Prostate gland (tissue), 2 donors: ENCODE measurements at regions not wholly inside any gene's neighbourhood (a gene's known extent, or its start where the extent isn't known, plus 50 kb on each side); places are given as distances from the start of the nearest gene placed in this dataset.
A peak's percentile ranks its signal among the peaks of the same experiment; 100 is the strongest.

Source experiments
- DNase-seq: peaks from one replicate; pipeline ENCODE4 v3.0.0-alpha.2; 2019; ENCODE audit warnings: low spot score
- H3K27ac ChIP-seq, 2 donors: fragments of 200-600 bp; sonication (generic); 2 replicates each; pipeline ENCODE4 v1.5.1; 2017 to 2019
- H3K27me3 ChIP-seq: fragments of 200-600 bp; sonication (generic); replicated peaks from 2 replicates; pipeline ENCODE4 v1.5.1; 2019; ENCODE audit not compliant: insufficient read depth
- H3K36me3 ChIP-seq, 2 donors: fragments of 200-600 bp; sonication (generic); 1 replicate in 1 of 2; 2 replicates in 1 of 2; pipeline versions ENCODE4 v1.5.1 to v1.8.1; 2017 to 2019
- H3K4me1 ChIP-seq: fragments of 200-600 bp; sonication (generic); replicated peaks from 2 replicates; pipeline ENCODE4 v1.5.1; 2019
- H3K4me3 ChIP-seq, 2 donors: fragments of 200-600 bp; sonication (generic); 2 replicates each; pipeline ENCODE4 v1.5.1; 2017 to 2019
- H3K9me3 ChIP-seq: fragments of 200-600 bp; sonication (generic); 2 replicates; pipeline ENCODE4 v1.5.1; 2017
- POLR2A ChIP-seq: fragments of 450-650 bp; IDR thresholded peaks from one replicate; pipeline ENCODE4 v1.6.1; 2016; ENCODE audit warnings: antibody characterized with exemption, mild to moderate bottlenecking
- POLR2AphosphoS5 ChIP-seq: sonication (generic); formaldehyde crosslinking; IDR thresholded peaks from one replicate; pipeline ENCODE4 v1.6.1; 2017; ENCODE audit warnings: antibody characterized with exemption
- WGBS: methylation state at CpG from one replicate; pipeline ENCODE4 v1.1.5; 2018; 5-methylcytosine and 5-hydroxymethylcytosine counted together
- intact Hi-C: fragments of 100-400 bp; cut with DNase I; formaldehyde crosslinking; loops from one replicate; pipeline ENCODE4 v1.14.2; 2022
- TF ChIP-seq, protein P1 (sequence below), 4 experiments: fragments of 200-600 bp in 2 of 4; fragments of 450-650 bp in 2 of 4; sonication (generic) in 2 of 4; IDR thresholded peaks; 1 replicate in 3 of 4; 2 replicates in 1 of 4; pipeline ENCODE4 v1.5.1; 2016 to 2019; ENCODE audit warnings: antibody characterized with exemption in 4 of 4, mild to moderate bottlenecking in 2 of 4, moderate library complexity in 2 of 4

DNA sequence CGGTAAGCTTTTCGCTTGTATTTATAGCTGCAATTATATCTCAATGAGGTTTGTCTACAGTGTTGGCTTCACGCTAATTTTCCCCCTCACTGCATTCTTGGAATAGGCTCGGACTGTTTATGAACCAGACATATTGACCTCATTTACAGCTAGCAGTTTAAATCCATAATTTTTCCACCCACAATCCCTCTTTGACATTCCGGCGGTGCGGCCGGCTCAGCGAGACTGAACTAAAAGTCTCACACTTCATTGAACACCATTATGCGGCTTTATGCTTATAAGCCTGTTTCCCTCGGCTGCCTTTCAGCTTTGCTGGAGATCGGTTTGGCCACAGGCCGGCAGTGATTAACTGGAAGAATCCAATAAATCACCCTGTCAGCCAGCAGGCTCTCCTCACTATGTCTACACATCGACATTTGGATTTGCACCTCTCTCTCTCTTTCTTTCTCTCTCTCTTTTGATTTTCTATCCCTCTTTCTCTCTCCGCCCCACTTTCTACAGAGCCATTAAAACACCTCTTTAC lies 315.0 kb upstream of the TLE4 start:
- DNase-seq: no peak
- peak overlapping the region in 1 of 2 donors; percentile 8 for H3K4me3 ChIP-seq
- no peaks in the 10 kb centered on the region for H3K9me3 ChIP-seq
- H3K4me1 ChIP-seq: peaks cover 4% of the 10 kb centered on the region
- no peak overlapping the region for H3K27ac ChIP-seq
- H3K36me3 ChIP-seq: no peaks in the 10 kb centered on the region
- H3K27me3 ChIP-seq: peaks cover 10% of the 10 kb centered on the region
- 22% methylated on average over 15 of the region's 15 CpGs for WGBS
- intact Hi-C loops: no loop called here
- TF ChIP-seq POLR2AphosphoS5 (no peak), POLR2A (no peak)
- TF ChIP-seq, protein P1, sequence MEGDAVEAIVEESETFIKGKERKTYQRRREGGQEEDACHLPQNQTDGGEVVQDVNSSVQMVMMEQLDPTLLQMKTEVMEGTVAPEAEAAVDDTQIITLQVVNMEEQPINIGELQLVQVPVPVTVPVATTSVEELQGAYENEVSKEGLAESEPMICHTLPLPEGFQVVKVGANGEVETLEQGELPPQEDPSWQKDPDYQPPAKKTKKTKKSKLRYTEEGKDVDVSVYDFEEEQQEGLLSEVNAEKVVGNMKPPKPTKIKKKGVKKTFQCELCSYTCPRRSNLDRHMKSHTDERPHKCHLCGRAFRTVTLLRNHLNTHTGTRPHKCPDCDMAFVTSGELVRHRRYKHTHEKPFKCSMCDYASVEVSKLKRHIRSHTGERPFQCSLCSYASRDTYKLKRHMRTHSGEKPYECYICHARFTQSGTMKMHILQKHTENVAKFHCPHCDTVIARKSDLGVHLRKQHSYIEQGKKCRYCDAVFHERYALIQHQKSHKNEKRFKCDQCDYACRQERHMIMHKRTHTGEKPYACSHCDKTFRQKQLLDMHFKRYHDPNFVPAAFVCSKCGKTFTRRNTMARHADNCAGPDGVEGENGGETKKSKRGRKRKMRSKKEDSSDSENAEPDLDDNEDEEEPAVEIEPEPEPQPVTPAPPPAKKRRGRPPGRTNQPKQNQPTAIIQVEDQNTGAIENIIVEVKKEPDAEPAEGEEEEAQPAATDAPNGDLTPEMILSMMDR (IDR thresholded peaks at IDR 0.05): no peak

DNA sequence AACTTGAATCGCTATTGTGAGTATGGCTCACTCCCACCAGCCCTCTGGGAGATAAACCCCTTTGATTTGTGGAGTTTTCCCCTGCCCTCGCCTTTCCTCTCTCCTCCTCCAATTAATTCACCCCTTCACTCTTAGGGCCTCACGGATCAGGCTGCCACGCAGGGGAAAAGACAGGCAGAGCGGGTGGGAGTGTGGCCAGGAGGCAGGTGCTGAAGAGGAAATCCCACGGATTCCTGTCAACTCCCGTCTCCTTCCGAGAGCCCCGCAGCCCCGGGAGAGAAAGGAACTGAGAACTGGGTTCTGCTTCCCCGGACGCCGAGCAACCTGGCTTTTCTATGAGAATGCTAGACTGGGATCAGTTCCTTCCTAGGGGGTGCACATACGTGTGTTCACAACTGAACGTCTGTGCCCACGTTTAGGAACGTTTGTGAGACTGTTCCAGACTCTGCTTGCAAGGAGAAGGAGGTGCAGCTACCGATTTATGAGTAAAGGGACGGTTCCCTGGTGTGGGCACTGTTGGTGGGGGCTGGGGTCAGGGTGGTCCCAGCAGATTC lies 314.5 kb upstream of the TLE4 start:
- Histone ChIP-seq H3K9me3 (no peaks in the 10 kb centered on the region), H3K4me3 (peak overlapping the region in 1 of 2 donors; percentile 8), H3K27me3 (peaks cover 10% of the 10 kb centered on the region), H3K36me3 (no peaks in the 10 kb centered on the region), H3K27ac (no peak overlapping the region), H3K4me1 (peaks cover 4% of the 10 kb centered on the region)
- WGBS: 3% methylated on average over 19 of the region's 19 CpGs
- intact Hi-C loops: no loop called here
- no peak for DNase-seq
- TF ChIP-seq POLR2A: no peak
- TF ChIP-seq, protein P1 (IDR thresholded peaks at IDR 0.05): no peak
- no peak for TF ChIP-seq POLR2AphosphoS5

DNA sequence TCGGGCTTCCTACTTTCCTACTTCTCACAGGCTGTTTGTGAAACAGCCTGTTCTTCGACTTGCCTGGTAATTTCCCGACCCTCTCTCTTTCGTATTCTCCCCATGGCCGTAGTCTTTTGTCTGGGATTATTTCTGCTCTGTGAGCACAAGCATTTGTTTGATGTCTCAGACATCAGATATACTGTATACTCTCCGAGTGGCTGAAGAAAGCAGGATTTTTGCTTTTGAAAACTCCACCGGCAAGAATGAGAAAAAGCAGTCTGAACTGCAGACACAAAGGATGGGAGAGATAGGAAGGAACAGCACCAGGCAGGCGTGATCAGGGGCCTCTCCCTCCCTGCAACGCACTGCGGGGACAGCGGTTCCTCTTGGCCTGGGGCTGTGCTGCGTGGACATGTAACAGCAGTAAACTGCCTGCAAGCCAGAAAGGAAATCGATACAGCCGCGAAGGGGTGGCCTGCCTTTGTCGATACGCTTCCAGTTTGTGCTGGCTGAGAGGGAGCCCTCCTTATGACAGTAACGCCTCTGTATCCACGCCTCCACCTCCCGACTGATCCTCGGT lies 313.9 kb upstream of the TLE4 start:
- H3K27me3 ChIP-seq: peaks cover 10% of the 10 kb centered on the region
- H3K4me1 ChIP-seq: peaks cover 4% of the 10 kb centered on the region
- WGBS: 34% methylated on average over 21 of the region's 21 CpGs
- intact Hi-C loops: no loop called here
- no peaks in the 10 kb centered on the region for H3K9me3 ChIP-seq
- H3K36me3 ChIP-seq: no peaks in the 10 kb centered on the region
- no peak for DNase-seq
- H3K27ac ChIP-seq: no peak overlapping the region
- no peak overlapping the region for H3K4me3 ChIP-seq
- TF ChIP-seq, protein P1 (IDR thresholded peaks at IDR 0.05): no peak
- TF ChIP-seq POLR2AphosphoS5 (no peak), POLR2A (no peak)

DNA sequence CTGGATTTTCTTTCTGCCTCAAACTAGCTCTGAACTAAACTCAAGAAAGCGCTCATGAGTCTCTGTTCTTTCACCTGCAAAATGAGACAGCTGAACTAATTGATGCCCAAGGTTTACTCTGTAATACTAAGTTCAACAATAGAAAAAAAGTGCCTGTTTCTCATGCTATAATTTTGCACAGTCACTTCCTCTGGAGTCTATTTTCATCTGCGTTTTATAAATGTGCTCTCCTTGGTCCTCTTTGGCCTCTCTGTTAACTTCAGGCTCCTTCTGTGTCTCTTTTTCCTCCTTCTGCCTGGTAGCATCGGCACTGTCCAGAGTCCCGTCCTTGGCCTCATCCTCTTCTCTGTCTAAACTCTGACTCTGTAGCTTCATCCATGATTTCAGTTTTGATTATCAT lies 311.9 kb upstream of the TLE4 start:
- intact Hi-C loops: no loop called here
- TF ChIP-seq POLR2AphosphoS5: no peak
- TF ChIP-seq, protein P1 (IDR thresholded peaks at IDR 0.05): no peak
- no peak for TF ChIP-seq POLR2A
- H3K27me3 ChIP-seq: peaks cover 9% of the 10 kb centered on the region
- no peak overlapping the region for H3K27ac ChIP-seq
- no peak for DNase-seq
- H3K36me3 ChIP-seq: no peaks in the 10 kb centered on the region
- no peak overlapping the region for H3K4me3 ChIP-seq
- H3K9me3 ChIP-seq: no peaks in the 10 kb centered on the region
- H3K4me1 ChIP-seq: peaks cover 4% of the 10 kb centered on the region
- 78% methylated on average over 4 of the region's 4 CpGs for WGBS

DNA sequence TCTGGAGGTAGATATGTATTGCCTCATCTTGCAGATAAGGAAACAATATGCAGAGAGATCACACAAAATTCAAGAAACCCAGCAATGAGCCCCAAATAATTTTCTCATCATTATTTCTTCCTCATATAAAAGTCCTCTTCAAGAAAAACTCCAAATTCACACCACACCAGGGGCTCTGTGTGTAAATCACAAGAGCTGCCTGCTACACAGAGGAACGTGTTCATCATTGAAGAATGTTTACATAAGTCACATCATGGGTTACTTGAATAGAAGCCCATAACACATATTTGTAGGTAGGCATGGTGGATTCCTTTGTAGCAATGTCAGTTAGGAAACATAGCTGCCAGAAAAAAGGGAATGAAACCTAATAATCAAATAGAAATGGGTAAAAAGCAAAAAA lies 308.1 kb upstream of the TLE4 start:
- Histone ChIP-seq H3K9me3 (no peaks in the 10 kb centered on the region), H3K4me3 (no peak overlapping the region), H3K36me3 (no peaks in the 10 kb centered on the region), H3K27ac (no peak overlapping the region), H3K27me3 (peaks cover 3% of the 10 kb centered on the region), H3K4me1 (no peaks in the 10 kb centered on the region)
- WGBS: 56% methylated on average over 1 of the region's 1 CpG
- no peak for DNase-seq
- intact Hi-C loops: no loop called here
- TF ChIP-seq, protein P1 (IDR thresholded peaks at IDR 0.05): no peak
- TF ChIP-seq POLR2A (no peak), POLR2AphosphoS5 (no peak)
